OCI-LY3 (cell line): ENCODE measurements at regions not wholly inside any gene's neighbourhood (a gene's known extent, or its start where the extent isn't known, plus 50 kb on each side); places are given as distances from the start of the nearest gene placed in this dataset.

ENCODE experiments used
- H2AFZ ChIP-seq: fragments of 200-600, 300-600 bp; shearing (Covaris generic); 2 replicates; pipeline ENCODE4 v1.6.0; 2014; ENCODE audit warnings: antibody characterized with exemption, low read depth, low read length
- H3K27ac ChIP-seq: fragments of 200-600, 300-600 bp; sonication (generic); 2 replicates; pipeline ENCODE4 v1.5.1; 2014; ENCODE audit warnings: mild to moderate bottlenecking, low read length, moderate library complexity, mixed read lengths
- H3K27me3 ChIP-seq: fragments of 200-600, 300-600 bp; sonication (generic); 2 replicates; pipeline ENCODE4 v1.6.1; 2014; ENCODE audit warnings: low read depth, low read length, mixed read lengths
- H3K36me3 ChIP-seq: fragments of 200-600, 300-600 bp; sonication (generic); replicated peaks from 2 replicates; pipeline ENCODE3; 2014; ENCODE audit warnings: low read depth, low read length, mixed read lengths
- H3K4me1 ChIP-seq: fragments of 300-600, 200-600 bp; sonication (generic); 2 replicates; pipeline ENCODE4 v1.6.1; 2014; ENCODE audit warnings: low read length, mixed read lengths
- H3K4me2 ChIP-seq: fragments of 200-600, 300-600 bp; sonication (generic); 2 replicates; pipeline ENCODE4 v1.6.1; 2014; ENCODE audit warnings: low read length, mixed read lengths
- H3K4me3 ChIP-seq: fragments of 300-600, 200-600 bp; sonication (generic); 2 replicates; pipeline ENCODE4 v1.5.1; 2014; ENCODE audit warnings: antibody characterized with exemption, mild to moderate bottlenecking, low read length, moderate library complexity
- H3K79me2 ChIP-seq: fragments of 300-600, 200-600 bp; shearing (Covaris generic); 2 replicates; pipeline ENCODE4 v1.6.1; 2014; ENCODE audit warnings: mild to moderate bottlenecking, low read length, mixed read lengths
- H3K9ac ChIP-seq: fragments of 300-600, 200-600 bp; shearing (Covaris generic); 2 replicates; pipeline ENCODE4 v1.6.0; 2014; ENCODE audit warnings: mild to moderate bottlenecking, low read length, moderate library complexity
- H3K9me3 ChIP-seq: fragments of 200-600, 300-600 bp; shearing (Covaris generic); 2 replicates; pipeline ENCODE4 v1.6.1; 2014; ENCODE audit warnings: low read length, mixed read lengths; ENCODE audit not compliant: insufficient read depth
- H4K20me1 ChIP-seq: fragments of 200-600, 300-600 bp; sonication (generic); 2 replicates; pipeline ENCODE4 v1.6.1; 2016; ENCODE audit warnings: low read length, mixed read lengths; ENCODE audit not compliant: insufficient read depth
- EZH2phosphoT487 ChIP-seq: fragments of 200-600 bp; shearing (Covaris generic); IDR thresholded peaks from 2 replicates; pipeline ENCODE4 v1.6.1; 2018; ENCODE audit warnings: antibody characterized with exemption, mixed run types, low read depth
- TF ChIP-seq, protein P1 (sequence below): fragments of 200-600, 300-600 bp; sonication (generic); IDR thresholded peaks from 2 replicates; pipeline ENCODE4 v1.5.1; 2014; ENCODE audit warnings: antibody characterized with exemption, low read length, low read depth

DNA sequence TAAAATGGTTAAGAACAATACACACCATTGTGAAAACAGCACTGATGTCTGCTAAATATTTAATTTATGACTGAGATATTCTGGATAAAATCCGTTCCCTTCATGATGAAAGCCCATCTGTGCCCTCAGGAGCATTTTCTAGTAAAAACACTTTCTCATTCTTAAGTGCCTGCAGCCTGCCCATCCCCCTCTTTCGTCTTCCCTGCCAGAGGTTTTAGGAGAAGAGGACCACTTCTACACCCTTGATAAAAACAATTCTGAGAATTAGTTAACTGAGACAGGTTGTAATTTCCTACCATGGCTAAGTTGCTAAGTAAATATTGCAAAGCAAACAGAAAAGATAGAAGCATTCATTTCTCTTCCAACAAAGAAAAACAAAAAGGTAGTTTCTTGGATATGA lies 272.6 kb downstream of the ATPSCKMT start:
- TF ChIP-seq EZH2phosphoT487: no peak
- TF ChIP-seq, protein P1, sequence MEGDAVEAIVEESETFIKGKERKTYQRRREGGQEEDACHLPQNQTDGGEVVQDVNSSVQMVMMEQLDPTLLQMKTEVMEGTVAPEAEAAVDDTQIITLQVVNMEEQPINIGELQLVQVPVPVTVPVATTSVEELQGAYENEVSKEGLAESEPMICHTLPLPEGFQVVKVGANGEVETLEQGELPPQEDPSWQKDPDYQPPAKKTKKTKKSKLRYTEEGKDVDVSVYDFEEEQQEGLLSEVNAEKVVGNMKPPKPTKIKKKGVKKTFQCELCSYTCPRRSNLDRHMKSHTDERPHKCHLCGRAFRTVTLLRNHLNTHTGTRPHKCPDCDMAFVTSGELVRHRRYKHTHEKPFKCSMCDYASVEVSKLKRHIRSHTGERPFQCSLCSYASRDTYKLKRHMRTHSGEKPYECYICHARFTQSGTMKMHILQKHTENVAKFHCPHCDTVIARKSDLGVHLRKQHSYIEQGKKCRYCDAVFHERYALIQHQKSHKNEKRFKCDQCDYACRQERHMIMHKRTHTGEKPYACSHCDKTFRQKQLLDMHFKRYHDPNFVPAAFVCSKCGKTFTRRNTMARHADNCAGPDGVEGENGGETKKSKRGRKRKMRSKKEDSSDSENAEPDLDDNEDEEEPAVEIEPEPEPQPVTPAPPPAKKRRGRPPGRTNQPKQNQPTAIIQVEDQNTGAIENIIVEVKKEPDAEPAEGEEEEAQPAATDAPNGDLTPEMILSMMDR: no peak
- Histone ChIP-seq H3K4me2 (no peak overlapping the region), H2AFZ (no peak overlapping the region)

GRCh38 chr5:9976621-9977020 lies 273.1 kb downstream of the ATPSCKMT start:
- Histone ChIP-seq H3K9ac (no peak overlapping the region), H3K27me3 (no peaks in the 10 kb centered on the region), H3K36me3 (no peaks in the 10 kb centered on the region), H4K20me1 (no peaks in the 10 kb centered on the region), H3K4me2 (no peak overlapping the region), H3K9me3 (no peaks in the 10 kb centered on the region), H2AFZ (no peak overlapping the region), H3K27ac (no peak overlapping the region), H3K4me3 (no peak overlapping the region), H3K4me1 (no peaks in the 10 kb centered on the region), H3K79me2 (no peaks in the 10 kb centered on the region)
- TF ChIP-seq EZH2phosphoT487: no peak
- TF ChIP-seq, protein P1: no peak

More for the DNA sequence above, 272.6 kb downstream of the ATPSCKMT start:
- Histone ChIP-seq H3K27ac (no peak overlapping the region), H3K36me3 (no peaks in the 10 kb centered on the region), H3K4me1 (no peaks in the 10 kb centered on the region), H3K4me3 (no peak overlapping the region), H3K27me3 (no peaks in the 10 kb centered on the region), H3K9me3 (no peaks in the 10 kb centered on the region), H4K20me1 (no peaks in the 10 kb centered on the region), H3K9ac (no peak overlapping the region), H3K79me2 (no peaks in the 10 kb centered on the region)

DNA sequence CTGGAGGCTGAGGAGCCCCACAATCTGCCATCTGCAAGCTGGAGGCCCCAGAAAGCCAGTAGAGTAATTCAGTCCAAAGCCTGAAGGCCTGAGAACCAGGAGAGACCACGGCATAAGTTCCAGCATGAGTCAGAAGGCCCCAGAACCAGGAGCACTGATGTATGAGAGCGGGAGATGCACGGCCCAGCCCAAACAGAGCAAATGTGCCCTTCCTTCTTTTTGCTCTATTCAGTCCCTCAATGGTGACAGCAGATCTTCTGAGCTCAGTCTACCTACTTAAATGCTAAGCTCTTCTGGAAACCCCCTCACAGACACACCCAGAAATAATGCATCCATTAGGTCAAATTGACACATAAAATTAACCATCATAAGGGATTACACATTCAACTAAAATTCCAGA lies 277.6 kb downstream of the ATPSCKMT start:
- TF ChIP-seq, protein P1: no peak
- TF ChIP-seq EZH2phosphoT487: no peak
- no peak overlapping the region for H3K4me3 ChIP-seq
- no peaks in the 10 kb centered on the region for H3K9me3 ChIP-seq
- no peaks in the 10 kb centered on the region for H3K4me1 ChIP-seq
- H3K79me2 ChIP-seq: no peaks in the 10 kb centered on the region
- H2AFZ ChIP-seq: no peak overlapping the region
- no peaks in the 10 kb centered on the region for H3K27me3 ChIP-seq
- H4K20me1 ChIP-seq: no peaks in the 10 kb centered on the region
- no peaks in the 10 kb centered on the region for H3K36me3 ChIP-seq
- H3K4me2 ChIP-seq: no peak overlapping the region
- no peak overlapping the region for H3K9ac ChIP-seq
- H3K27ac ChIP-seq: no peak overlapping the region

GRCh38 chr5:9971301-9971700 lies 278.4 kb downstream of the ATPSCKMT start:
- Histone ChIP-seq H3K9ac (no peak overlapping the region), H4K20me1 (no peaks in the 10 kb centered on the region), H3K27me3 (no peaks in the 10 kb centered on the region), H3K4me3 (no peak overlapping the region), H2AFZ (no peak overlapping the region), H3K79me2 (no peaks in the 10 kb centered on the region), H3K27ac (no peak overlapping the region), H3K4me2 (no peak overlapping the region), H3K36me3 (no peaks in the 10 kb centered on the region), H3K9me3 (no peaks in the 10 kb centered on the region), H3K4me1 (no peaks in the 10 kb centered on the region)
- no peak for TF ChIP-seq EZH2phosphoT487
- TF ChIP-seq, protein P1: no peak
